ENCODE measurements at regions not wholly inside any gene's neighbourhood (a gene's known extent, or its start where the extent isn't known, plus 50 kb on each side); places are given as distances from the start of the nearest gene placed in this dataset.

DNA sequence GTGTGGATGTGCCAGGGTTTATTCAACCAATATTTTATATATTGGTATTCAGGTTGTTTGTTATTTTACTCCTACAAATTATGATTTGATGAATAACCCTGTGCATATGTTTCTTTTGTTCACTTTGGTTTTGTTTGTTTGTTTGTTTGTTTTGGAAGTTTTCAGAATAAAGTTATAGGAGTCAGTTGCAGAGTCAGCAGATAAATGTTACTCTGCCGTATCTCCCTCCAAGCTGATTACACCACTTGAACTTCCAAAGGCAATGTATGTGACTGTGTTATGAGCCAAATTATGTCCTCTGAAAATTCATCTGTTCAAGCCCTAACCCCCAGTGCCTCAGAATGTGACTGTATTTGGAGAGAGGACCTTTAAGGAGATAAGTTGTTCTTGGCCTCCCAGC lies 497.5 kb downstream of the TNS1 start:
- TF ChIP-seq CTCF (IDR thresholded peaks at IDR 0.05; ENCODE audit: insufficient read depth, low read depth, low read length) (no peak), EZH2 (IDR thresholded peaks at IDR 0.05; ENCODE audit: insufficient read depth, low read length) (no peak)
